Endothelial cell (in vitro differentiated cells): ENCODE measurements at regions not wholly inside any gene's neighbourhood (a gene's known extent, or its start where the extent isn't known, plus 50 kb on each side); places are given as distances from the start of the nearest gene placed in this dataset.

Experiments used
- DNase-seq: peaks from one replicate; pipeline ENCODE4 v3.0.0; 2021; ENCODE audit warnings: low spot score
- H3K27ac Mint-ChIP-seq: one replicate; pipeline ENCODE4 v1.8.0; 2021; ENCODE audit warnings: mixed read lengths, inconsistent platforms; ENCODE audit not compliant: unreplicated experiment
- H3K27me3 Mint-ChIP-seq: one replicate; pipeline ENCODE4 v1.8.0; 2021; ENCODE audit warnings: mild to moderate bottlenecking, moderate library complexity, mixed read lengths, inconsistent platforms; ENCODE audit not compliant: unreplicated experiment
- H3K36me3 Mint-ChIP-seq: one replicate; pipeline ENCODE4 v1.8.0; 2021; ENCODE audit warnings: mild to moderate bottlenecking, low read depth, mixed read lengths, inconsistent platforms; ENCODE audit not compliant: unreplicated experiment
- H3K4me1 Mint-ChIP-seq: one replicate; pipeline ENCODE4 v1.8.0; 2021; ENCODE audit warnings: mild to moderate bottlenecking, mixed read lengths, inconsistent platforms; ENCODE audit not compliant: unreplicated experiment
- H3K4me3 Mint-ChIP-seq: one replicate; pipeline ENCODE4 v1.8.0; 2021; ENCODE audit warnings: mild to moderate bottlenecking, mixed read lengths, inconsistent platforms; ENCODE audit not compliant: unreplicated experiment
- H3K9me3 Mint-ChIP-seq: one replicate; pipeline ENCODE4 v1.8.0; 2021; ENCODE audit warnings: mixed read lengths, inconsistent platforms; ENCODE audit not compliant: unreplicated experiment
- TF ChIP-seq, protein P1 (sequence below): fragments of 200-600 bp; sonication (generic); IDR thresholded peaks from one replicate; pipeline ENCODE4 v1.5.0; 2021; ENCODE audit warnings: antibody characterized with exemption; ENCODE audit not compliant: unreplicated experiment

DNA sequence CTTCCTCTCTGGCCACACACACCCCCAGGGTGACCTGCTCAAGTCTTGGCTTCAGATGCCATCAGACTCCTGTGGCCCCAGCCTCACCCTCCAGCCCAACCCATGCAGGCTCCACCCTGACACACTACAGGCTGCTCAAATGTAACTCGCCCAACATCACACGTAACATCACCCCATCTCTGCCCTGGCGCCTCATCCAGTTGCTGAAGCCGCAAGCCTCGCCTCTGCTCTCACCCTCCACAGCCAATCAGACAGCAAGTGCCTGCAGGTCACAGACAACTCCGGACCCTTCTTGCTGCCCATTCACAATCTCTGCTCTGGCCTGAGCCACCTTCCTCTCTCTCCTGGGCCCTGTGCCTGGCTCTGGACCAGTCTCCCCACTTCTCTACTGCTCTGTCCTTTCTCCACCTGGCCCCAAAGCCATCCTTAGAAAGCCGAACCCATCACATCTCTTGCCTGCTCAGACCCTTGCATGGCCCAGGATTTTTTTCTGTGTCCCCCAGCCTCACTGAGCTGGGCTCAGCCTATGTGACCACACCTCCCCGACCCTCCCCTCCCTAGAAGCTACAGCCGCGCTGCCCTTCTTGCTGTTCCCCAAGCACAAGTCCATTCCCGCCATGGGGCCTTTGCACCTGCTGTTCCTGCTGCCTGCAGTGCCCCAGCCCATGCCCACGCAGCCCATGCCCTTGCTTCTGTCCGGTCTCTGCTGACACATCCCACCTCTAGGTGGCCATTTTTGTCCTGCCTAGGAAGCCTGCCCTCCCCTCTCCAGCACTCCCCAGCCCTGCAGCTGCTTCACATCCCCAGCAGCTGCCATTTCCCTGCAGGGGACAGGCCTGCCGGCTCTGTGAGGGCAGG lies 333.9 kb downstream of the CTTN start:
- no peaks in the 10 kb centered on the region for H3K4me1 Mint-ChIP-seq
- H3K4me3 Mint-ChIP-seq: no peak overlapping the region
- no peak overlapping the region for H3K27ac Mint-ChIP-seq
- peaks cover 4% of the 10 kb centered on the region for H3K36me3 Mint-ChIP-seq
- DNase-seq: no peak
- H3K27me3 Mint-ChIP-seq: peaks cover 3% of the 10 kb centered on the region
- TF ChIP-seq, protein P1, sequence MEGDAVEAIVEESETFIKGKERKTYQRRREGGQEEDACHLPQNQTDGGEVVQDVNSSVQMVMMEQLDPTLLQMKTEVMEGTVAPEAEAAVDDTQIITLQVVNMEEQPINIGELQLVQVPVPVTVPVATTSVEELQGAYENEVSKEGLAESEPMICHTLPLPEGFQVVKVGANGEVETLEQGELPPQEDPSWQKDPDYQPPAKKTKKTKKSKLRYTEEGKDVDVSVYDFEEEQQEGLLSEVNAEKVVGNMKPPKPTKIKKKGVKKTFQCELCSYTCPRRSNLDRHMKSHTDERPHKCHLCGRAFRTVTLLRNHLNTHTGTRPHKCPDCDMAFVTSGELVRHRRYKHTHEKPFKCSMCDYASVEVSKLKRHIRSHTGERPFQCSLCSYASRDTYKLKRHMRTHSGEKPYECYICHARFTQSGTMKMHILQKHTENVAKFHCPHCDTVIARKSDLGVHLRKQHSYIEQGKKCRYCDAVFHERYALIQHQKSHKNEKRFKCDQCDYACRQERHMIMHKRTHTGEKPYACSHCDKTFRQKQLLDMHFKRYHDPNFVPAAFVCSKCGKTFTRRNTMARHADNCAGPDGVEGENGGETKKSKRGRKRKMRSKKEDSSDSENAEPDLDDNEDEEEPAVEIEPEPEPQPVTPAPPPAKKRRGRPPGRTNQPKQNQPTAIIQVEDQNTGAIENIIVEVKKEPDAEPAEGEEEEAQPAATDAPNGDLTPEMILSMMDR: no peak
- H3K9me3 Mint-ChIP-seq: no peaks in the 10 kb centered on the region

DNA sequence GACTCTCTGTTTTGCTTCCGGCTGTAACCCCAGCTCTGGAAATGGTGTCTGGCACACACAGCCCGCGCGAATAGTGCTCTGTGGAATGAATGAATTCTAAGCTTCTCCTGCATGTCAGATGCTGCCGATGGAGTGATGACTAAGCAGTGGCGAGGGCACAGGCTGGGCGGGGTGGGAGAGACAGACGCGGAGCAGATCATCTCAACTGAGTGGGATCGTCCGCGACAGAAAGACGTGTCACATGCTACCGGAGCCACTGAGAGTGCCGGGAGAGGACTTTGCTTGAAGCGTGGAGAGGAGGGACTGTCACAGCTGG lies 334.5 kb downstream of the CTTN start:
- Mint-ChIP-seq H3K4me1 (no peaks in the 10 kb centered on the region), H3K4me3 (no peak overlapping the region), H3K36me3 (peaks cover 4% of the 10 kb centered on the region), H3K27me3 (peaks cover 5% of the 10 kb centered on the region), H3K27ac (no peak overlapping the region), H3K9me3 (no peaks in the 10 kb centered on the region)
- TF ChIP-seq, protein P1: no peak
- no peak for DNase-seq

DNA sequence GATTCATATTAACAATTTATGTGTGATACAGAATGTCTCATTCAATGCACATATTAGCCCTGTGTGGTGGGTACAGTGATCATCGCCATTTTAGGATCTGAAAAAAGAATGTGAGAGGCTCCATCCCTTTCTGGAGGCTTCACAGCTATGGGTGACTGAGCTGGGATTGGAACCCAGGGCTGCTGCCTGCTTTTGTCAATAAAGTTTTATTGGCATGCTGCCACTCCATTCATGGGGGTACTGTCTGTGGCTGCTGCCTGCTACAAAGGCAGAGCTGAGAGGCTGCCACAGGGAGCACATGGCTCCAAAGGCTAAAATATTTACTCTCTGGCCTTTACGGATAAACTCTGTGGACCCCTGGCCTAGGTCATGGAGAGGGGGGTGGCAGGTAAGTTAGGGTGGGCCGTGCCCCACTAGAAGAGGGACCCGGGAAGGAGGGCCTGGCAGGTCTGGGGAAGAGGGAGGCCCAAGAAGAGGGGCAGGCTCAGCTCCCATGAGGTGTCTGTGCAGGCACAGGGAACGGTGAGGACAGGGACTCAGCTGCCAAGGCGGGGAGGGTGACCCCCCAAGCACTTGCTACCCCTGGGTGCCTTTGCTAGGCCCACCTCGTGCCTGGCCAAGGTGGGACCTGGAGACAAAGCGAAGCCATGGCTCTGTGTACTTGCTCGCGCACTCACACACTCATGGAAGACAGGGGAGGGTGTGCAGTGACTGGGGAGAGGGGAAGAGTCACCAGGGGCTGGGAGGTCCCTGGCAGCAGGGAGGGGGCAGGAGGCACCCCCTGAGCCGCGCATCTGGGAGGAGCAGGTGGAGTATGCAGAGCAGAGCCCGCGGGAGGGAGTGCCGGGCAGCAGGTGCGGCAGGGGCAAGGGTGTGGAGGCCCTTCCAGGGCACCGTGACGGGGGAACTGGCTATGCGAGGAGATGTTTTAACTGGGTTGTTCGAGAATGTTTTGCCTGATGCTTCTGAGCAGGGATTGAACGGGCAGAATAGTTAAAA lies 335.3 kb downstream of the CTTN start:
- TF ChIP-seq, protein P1: no peak
- DNase-seq: no peak
- Mint-ChIP-seq H3K36me3 (peaks cover 4% of the 10 kb centered on the region), H3K27ac (no peak overlapping the region), H3K4me1 (no peaks in the 10 kb centered on the region), H3K4me3 (no peak overlapping the region), H3K27me3 (peaks cover 5% of the 10 kb centered on the region), H3K9me3 (no peaks in the 10 kb centered on the region)

DNA sequence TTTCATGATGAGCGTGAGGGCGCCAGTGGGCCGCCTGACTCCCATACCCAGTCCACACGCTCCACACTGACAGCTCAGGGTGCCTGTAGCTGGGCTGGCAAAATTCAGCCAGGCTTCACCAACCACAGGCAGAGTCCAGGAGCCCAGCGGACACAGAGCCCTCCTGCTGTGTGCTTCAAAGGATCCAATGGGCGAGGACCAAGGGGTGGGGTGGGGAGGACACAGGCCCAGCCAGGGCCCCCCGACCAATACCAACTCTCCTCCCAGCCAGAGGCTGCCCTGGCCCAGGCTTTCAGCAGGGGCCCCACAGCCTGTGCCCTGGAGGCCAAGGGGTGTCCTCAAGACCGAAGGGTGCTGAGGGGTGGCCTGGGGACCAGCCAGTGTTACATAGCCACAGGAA lies 336.1 kb downstream of the CTTN start:
- H3K27ac Mint-ChIP-seq: no peak overlapping the region
- H3K4me3 Mint-ChIP-seq: no peak overlapping the region
- no peak for DNase-seq
- TF ChIP-seq, protein P1: no peak
- H3K27me3 Mint-ChIP-seq: peaks cover 5% of the 10 kb centered on the region
- H3K4me1 Mint-ChIP-seq: no peaks in the 10 kb centered on the region
- H3K9me3 Mint-ChIP-seq: no peaks in the 10 kb centered on the region
- peaks cover 4% of the 10 kb centered on the region for H3K36me3 Mint-ChIP-seq
